ENCODE measurements at regions not wholly inside any gene's neighbourhood (a gene's known extent, or its start where the extent isn't known, plus 50 kb on each side); places are given as distances from the start of the nearest gene placed in this dataset.

DNA sequence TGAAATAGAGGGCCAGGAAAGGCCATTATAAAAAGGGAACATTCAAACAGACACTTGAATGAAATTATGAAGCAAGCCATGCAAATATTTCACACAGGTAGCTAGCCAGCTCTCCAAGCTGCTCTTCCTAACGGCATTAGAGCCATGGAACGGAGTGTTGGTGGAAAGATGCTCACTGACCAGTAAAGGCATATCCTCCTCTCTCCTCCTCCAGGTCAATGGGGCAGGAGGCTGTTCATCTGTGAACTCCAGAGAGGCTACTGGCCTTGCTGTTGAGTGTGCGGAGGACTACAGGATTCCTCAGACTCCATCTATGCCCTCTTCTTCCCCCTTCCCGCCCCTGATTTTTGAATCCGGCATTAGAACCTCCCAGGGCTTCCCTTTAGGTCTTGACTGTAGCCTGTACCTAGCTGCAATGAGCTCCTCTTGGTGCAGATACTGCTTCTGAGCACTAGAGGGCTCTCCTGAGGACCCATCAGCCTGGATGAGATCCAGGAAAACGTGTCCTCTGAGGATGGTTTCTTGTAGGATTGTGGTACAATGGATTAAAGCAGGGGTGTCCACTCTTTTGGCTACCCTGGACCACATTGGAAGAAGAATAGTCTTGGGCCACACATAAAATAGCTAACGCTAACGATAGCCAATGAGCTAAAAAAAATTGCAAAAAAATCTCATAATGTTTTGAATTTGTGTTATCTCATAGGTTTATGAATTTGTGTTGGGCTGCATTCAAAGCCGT is 162.2 kb downstream of the SREK1 start:
- TF ChIP-seq, protein P1, sequence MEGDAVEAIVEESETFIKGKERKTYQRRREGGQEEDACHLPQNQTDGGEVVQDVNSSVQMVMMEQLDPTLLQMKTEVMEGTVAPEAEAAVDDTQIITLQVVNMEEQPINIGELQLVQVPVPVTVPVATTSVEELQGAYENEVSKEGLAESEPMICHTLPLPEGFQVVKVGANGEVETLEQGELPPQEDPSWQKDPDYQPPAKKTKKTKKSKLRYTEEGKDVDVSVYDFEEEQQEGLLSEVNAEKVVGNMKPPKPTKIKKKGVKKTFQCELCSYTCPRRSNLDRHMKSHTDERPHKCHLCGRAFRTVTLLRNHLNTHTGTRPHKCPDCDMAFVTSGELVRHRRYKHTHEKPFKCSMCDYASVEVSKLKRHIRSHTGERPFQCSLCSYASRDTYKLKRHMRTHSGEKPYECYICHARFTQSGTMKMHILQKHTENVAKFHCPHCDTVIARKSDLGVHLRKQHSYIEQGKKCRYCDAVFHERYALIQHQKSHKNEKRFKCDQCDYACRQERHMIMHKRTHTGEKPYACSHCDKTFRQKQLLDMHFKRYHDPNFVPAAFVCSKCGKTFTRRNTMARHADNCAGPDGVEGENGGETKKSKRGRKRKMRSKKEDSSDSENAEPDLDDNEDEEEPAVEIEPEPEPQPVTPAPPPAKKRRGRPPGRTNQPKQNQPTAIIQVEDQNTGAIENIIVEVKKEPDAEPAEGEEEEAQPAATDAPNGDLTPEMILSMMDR (IDR thresholded peaks at IDR 0.05; ENCODE audit: unreplicated experiment): peak; percentile 63
- no peak overlapping the region for H3K4me3 Mint-ChIP-seq
- peak in 1 of 2 experiments; percentile 54 for DNase-seq (ENCODE audit: low spot score in 2 of 2, unreplicated experiment in 2 of 2)
- no peaks in the 10 kb centered on the region for H3K4me1 Mint-ChIP-seq
- H3K27ac Mint-ChIP-seq: no peak overlapping the region
- H3K9me3 Mint-ChIP-seq: peaks cover 7% of the 10 kb centered on the region
- peaks cover 36% of the 10 kb centered on the region for H3K27me3 Mint-ChIP-seq (ENCODE audit: low read depth)
- no peaks in the 10 kb centered on the region for H3K36me3 Mint-ChIP-seq

DNA sequence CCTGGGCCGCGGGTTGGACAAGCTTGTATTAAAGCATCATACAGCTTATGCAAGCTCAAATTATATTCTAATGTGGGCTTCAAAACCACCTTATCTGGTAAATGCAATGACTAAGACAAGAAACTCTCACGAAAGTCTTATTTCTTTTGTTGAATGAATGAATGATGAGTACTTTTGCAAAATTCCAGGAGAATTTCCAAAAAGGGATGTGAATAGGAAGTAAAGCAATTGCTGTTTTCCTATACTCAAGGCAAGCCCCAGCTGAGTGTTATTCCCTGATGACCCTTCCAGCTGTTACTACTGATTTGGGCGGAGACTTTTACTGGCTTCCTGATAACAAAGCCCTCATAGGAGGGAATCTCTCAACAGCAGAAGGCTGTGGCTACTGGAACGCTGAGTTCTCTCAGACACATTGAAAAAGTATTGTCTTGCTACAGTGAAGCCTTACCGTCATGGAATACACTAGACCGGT is 162.8 kb downstream of the SREK1 start:
- TF ChIP-seq, protein P1 (IDR thresholded peaks at IDR 0.05; ENCODE audit: unreplicated experiment): no peak
- Mint-ChIP-seq H3K4me3 (no peak overlapping the region), H3K36me3 (no peaks in the 10 kb centered on the region), H3K27me3 (ENCODE audit: low read depth) (peaks cover 31% of the 10 kb centered on the region), H3K9me3 (peaks cover 11% of the 10 kb centered on the region), H3K27ac (no peak overlapping the region), H3K4me1 (no peaks in the 10 kb centered on the region)
- DNase-seq (ENCODE audit: low spot score in 2 of 2, unreplicated experiment in 2 of 2): no peak

DNA sequence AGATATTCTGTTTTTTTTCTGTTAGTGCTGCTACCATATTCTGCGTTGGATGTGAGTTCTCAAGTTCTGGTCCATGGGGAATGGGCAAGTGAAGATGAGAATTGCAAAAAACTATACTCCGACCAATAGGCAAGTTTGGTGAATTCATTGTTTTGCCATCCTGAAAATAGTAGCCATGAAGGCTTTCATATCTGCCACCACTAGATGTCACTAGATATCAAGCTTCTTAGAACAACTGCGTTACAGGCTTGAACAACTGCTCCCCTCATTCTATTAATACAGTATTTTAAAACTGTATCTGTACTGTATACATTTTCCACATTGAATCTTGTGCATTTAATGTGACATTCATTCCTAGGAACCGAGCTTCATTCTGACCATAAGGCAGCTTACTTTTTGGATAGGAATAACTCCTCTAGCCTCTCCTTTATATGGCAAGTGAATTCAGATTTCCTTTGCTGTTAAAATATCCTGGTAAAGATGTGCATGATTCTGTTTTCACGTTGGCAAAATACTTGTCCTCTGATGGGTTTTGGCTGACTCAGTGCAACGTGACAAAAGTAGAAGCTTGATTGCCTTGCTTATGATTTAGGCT is 163.6 kb downstream of the SREK1 start:
- no peak for DNase-seq (ENCODE audit: low spot score in 2 of 2, unreplicated experiment in 2 of 2)
- TF ChIP-seq, protein P1 (IDR thresholded peaks at IDR 0.05; ENCODE audit: unreplicated experiment): peak; percentile 73
- Mint-ChIP-seq H3K4me1 (no peaks in the 10 kb centered on the region), H3K4me3 (no peak overlapping the region), H3K9me3 (peaks cover 15% of the 10 kb centered on the region), H3K36me3 (no peaks in the 10 kb centered on the region), H3K27me3 (ENCODE audit: low read depth) (peaks cover 23% of the 10 kb centered on the region), H3K27ac (no peak overlapping the region)

DNA sequence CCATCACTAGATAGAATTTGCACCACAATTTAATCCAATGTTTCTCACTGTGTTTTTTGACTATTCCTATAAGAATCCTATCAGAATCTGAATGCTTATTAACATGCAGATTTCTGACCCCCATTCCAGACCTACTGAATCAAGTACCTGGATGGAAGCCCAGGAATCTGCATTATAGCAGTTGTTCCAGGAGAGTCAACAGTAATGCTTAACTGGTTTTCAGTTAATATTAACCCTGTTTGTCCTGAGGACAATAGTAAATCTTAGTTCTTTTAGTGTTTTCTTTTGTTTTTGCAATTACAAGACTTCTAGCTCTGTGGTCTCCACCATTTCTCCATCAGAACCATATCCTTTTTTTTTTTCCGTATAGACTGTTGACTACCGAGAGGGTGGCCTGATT is 168.2 kb downstream of the SREK1 start:
- Mint-ChIP-seq H3K36me3 (no peaks in the 10 kb centered on the region), H3K9me3 (peaks cover 42% of the 10 kb centered on the region), H3K27ac (no peak overlapping the region), H3K4me1 (no peaks in the 10 kb centered on the region), H3K27me3 (ENCODE audit: low read depth) (no peaks in the 10 kb centered on the region), H3K4me3 (no peak overlapping the region)
- TF ChIP-seq, protein P1 (IDR thresholded peaks at IDR 0.05; ENCODE audit: unreplicated experiment): no peak
- no peak for DNase-seq (ENCODE audit: low spot score in 2 of 2, unreplicated experiment in 2 of 2)

DNA sequence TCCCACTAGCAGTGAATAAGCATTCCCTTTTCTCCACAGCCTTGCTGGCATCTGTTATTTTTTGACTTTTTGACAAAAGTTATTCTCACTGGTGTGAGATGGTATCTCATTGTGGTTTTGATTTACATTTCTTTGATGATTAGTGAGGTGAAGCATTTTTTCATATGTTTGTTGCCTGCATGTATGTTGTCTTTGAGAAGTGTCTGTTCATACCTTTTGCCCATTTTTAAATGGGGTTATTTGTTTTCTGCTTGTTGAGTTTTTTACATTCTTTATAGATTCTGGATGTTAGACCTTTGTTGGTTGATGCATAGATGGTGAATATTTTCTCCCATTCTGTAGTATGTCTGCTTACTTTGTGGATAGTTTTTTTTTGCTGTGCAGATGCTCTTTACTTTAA is 171.7 kb downstream of the SREK1 start:
- no peaks in the 10 kb centered on the region for H3K4me1 Mint-ChIP-seq
- H3K9me3 Mint-ChIP-seq: peaks cover 38% of the 10 kb centered on the region
- no peak for DNase-seq (ENCODE audit: low spot score in 2 of 2, unreplicated experiment in 2 of 2)
- H3K36me3 Mint-ChIP-seq: no peaks in the 10 kb centered on the region
- TF ChIP-seq, protein P1 (IDR thresholded peaks at IDR 0.05; ENCODE audit: unreplicated experiment): no peak
- H3K27me3 Mint-ChIP-seq (ENCODE audit: low read depth): peaks cover 10% of the 10 kb centered on the region
- no peak overlapping the region for H3K4me3 Mint-ChIP-seq
- no peak overlapping the region for H3K27ac Mint-ChIP-seq

Measured in mesothelial cell of epicardium (in vitro differentiated cells).